ENCODE measurements at regions not wholly inside any gene's neighbourhood (a gene's known extent, or its start where the extent isn't known, plus 50 kb on each side); places are given as distances from the start of the nearest gene placed in this dataset.
A peak's percentile ranks its signal among the peaks of the same experiment; 100 is the strongest.

DNA sequence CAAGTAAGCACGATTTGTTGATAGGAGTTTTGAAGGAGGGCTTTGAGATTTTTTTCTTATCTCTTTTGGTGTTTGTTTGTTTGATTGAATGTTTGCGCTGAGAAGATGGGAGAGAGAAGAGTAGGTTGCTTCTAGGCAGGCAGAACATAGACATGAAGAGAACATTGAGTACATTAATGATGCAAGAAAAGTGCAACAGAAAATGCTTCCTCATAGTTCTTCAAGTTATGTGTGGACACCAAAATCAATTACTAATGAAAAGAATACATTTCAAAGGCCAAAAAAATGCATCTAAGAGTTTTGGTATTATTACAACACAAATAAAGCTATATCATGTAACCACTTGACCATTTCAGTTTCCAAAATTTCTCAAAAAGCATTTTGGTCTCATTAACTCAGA, 191.0 kb upstream of the PPARGC1A start:
- no peak for DNase-seq
- intact Hi-C loops (cut with DNase I), result no loop called here

DNA sequence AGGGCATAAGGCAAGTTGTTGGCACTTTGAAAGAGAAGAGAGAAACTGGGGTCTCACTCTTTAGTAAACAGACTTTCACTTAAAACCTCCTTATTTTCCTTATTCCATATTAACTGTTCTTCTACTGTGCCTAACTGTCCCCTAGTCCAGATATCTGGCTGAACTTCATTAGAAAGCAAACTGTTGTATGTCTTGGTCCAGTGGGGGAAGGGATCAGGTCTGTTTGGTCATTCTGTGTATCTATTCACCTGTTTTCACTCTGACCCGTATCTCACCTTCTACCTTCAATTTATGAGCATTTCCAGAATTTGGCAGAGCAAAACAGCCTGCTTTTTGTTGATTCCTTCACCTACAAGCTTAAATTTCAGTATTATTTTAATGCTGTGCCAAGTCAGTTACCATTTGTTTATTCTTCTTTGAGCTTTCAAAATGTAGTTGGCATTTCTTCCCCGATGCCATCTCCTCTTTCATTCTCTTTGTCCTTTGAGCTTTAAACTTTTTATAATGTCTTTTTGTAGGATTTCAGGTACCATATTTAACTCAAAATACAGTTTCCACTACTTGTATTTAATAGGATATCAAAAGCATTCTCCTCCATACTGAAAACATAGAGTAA, 188.6 kb upstream of the PPARGC1A start:
- no peak for DNase-seq
- intact Hi-C loops (cut with DNase I), result no loop called here

DNA sequence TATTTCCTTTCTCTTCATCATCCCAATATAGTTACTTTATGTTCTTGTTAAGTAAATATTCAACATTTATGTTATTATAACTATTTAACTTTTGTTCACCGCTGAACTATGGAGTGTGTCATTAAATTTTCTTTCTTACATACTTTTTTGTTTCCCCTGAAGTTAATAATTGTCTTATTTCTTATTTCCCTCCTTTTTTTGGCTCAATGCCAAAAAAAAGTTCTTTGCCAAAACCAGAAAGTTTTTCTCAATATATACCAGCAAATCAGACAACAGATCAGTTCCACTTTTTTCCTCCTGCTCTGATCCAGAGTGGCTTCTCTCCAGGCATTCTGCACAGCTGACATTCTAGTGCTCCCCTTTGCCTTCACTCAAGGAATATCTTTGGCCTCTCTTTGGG, 187.0 kb upstream of the PPARGC1A start:
- intact Hi-C loops (cut with DNase I), result no loop called here

DNA sequence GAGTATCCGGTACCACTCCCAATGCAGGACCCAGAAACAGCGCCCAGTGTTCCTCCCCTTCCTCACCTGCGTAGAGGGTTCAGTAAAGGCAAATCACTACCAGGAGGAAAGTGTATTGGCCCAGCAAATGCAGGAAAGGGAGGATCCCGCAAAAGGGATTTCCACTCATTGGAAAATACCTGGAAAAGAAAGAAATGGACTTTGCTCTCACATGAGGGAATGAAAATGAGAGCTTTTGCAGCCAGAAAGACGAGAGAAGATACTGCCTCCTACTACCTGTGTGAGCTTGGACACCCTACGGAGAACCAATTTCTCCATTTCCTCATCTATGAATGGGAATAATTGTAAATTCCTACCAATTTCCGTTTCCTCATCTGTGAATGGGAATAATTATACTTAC, 184.1 kb upstream of the PPARGC1A start:
- DNase-seq, result no peak

More for the DNA sequence above, 187.0 kb upstream of the PPARGC1A start:
- no peak for DNase-seq

DNA sequence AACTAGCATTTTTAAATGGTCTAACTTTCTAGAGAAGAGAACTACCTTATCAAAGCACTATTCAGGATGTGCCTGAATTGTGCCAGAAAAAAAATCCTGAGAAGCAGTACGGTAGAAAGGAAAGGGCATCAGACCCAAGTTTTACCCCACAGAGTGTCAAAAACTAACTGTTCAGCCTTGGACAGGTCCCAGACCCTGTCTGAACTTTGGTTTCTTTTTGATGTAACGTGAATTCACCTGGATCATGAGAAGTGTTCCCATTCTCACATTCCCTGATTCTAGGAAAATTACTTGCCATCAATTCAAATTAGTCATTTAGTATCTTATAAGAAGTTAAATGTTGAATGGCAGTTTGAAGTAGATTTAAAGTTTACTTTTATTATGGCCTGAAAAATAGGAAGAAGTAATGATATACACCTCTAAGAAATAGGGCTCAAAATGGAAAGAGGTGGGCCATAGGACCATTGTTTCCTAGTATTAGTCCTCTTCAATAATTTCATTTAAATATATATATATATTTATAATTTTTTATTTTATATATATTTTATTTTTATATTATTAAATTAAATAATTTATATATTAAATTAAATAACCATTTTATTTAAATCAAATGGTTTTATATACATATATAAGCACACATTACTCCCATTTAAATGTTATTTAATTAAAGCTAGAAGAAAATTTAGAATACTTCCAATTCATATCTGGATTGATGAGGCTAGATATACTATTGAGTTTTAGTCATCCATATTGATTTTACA, 181.9 kb upstream of the PPARGC1A start:
- intact Hi-C loops (cut with DNase I), result no loop called here
- no peak for DNase-seq

More for the DNA sequence above, 184.1 kb upstream of the PPARGC1A start:
- intact Hi-C loops (cut with DNase I), result no loop called here

DNA sequence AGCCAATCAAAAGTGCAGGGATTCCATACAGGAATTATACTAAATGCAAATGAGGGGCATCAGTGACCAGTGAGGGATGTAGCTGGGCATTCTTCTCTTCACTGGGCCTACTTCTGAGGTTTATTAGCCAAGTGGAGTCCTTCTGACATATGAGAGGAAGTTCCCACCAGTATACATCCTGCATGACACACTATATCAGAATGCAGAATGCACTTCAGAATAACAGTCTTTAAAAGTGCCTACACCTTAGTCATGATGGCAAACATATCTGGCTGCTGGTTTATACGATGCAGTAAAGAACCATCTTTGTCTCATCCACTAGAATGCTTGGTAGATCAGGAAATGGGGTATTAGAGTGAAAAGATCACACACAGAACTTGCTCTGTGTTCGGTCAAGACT, 180.3 kb upstream of the PPARGC1A start:
- DNase-seq, result no peak
- intact Hi-C loops (cut with DNase I), result no loop called here

DNA sequence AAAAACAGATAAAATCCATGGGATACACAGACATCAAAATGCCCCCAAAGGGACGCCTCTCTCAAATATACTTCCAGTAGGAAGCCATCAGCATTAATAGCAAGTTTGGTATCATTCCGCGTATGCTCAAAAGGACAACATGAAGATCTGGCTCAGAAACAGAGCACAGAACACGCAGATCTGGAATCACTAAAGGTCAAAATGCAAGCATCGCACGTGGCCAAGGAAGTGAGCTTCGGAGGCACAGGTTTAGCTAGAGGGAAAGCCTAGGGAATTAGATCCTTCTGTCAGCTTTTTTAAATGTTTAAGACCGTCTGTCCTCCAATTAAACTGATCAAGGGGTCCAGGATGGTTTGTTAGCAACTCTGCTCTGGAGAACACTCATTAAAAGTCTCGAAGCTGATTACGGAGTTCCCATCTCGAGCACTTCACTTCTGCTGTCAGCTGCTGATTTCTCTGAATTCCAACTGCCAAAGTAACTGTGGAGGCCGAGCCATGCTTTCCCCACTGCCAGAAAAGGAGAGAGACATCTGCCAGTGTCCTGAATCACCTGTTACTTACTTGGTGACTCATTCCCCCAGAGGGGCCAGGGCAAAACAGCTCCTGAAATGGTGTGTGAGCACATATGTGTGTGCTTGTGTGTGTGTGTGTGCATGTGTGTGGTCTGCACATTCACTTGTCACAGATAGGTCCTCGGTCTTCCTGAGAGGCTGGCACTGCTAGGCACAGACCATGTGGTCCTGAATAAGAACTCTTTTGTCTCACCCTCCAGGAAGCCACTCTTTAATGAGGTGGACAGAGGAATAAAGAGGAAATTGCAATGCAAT, 177.7 kb upstream of the PPARGC1A start:
- intact Hi-C loops (cut with DNase I), result no loop called here
- peak in 3 of 10 donors; percentile 17 to 83 (median 80) for DNase-seq

DNA sequence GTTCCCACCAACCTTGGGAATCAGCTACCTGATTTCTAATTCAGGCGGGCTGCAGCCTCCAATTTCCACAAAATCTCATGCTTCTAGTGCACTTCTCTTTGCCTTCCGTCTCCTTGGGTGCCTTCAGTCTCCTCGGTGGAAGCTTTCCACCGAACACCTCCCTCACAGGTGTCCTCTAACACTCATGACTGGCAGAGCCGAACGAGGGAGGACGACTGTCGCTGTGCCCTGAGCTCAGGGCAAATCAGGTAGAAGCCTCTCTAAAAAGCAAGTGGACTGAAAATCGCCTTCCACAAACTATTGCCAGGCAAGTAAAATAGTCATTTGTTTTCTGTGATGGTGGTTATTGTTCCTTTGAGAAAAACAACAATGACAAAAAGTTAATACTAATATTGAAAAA, 176.1 kb upstream of the PPARGC1A start:
- no peak for DNase-seq
- intact Hi-C loops (cut with DNase I), result no loop called here

DNA sequence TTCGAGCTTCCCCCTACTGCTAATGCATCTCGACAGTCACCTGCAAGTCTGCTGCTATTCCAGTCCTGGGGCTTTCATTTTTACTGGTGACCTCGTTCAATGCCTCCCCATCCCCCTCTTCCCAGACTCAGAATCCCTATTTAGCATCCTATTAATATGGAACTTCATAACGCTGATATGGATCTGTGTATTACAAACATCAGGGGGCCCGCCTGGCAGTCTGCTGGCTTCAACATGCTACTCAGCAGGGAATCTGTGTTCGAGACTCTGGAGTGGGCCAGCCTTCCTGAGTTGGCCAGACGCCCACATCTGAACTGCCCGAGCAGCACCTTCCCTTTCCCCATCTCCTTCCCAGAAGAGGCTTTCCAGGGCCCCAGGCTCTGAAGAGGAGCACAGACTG, 173.9 kb upstream of the PPARGC1A start:
- DNase-seq, result peak in 1 of 10 donors; percentile 65
- intact Hi-C loops (cut with DNase I), result no loop called here

DNA sequence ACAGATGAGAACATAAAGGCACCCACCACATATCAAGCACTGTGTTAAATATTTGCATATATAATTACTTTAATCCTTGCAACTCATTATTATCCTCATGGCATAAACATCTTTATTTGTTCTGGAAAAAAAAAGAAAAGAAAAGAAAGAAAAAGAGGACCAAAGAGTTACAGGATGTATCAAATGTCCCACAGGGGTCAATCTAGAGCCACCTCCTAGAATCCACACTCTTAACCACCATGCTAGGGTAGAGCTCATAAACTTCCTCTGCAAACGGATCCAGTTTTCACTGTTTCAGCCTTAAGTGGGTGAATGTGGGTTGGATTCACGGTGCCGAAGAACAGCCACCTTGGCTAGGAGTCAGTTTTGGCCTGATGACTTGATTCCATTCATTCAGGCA, 171.1 kb upstream of the PPARGC1A start:
- intact Hi-C loops (cut with DNase I), result no loop called here
- no peak for DNase-seq

DNA sequence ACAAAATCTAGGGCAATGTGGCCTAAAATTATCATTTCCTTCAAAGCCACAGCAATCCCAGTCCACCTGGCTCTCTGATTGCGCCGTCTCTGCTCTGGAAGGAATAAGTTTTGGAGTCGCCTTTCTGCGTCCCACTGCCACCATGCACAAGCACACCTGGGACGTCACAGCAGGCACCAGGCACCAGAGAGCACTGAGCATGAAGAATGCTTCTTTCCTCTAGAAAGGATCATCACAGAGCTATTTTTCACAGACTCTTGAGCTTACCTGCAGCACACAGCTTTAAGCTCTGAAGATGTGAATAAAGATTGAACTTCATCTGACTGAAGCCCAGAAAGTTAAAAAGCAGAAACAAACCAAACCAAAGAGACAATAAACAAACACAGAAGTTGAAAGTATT, 170.0 kb upstream of the PPARGC1A start:
- intact Hi-C loops (cut with DNase I), result no loop called here
- no peak for DNase-seq

DNA sequence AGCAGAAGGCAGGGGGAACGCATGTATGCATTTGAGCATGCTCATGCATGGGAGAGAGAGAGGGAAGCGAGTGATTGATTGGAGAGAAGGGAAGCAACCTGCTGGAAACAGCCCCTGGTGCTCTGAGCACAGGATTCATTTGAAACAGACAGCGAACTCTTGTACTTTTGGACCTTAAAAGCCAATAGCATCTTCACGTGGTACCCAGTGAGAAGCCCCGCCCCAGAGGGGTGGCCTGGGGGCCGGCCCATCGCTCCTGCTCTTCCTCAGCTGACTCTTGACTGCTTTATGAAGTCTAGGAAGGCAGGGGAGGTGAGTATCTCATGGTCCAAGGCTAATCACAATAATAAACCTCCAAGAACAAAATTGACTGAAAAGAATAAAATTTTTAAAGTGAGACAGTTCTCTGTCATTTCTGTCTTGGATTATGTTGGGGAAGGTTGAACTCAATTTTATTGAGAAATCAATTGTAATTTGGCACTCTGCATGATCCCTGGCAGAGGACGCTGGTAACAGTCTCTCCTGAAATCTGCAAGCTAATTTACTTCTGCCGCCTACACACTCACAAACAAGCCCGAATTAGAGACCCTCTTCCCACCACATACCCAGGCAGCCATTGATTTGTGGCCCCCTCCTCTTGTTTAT, 168.2 kb upstream of the PPARGC1A start:
- DNase-seq, result peak in 1 of 10 donors; percentile 65
- intact Hi-C loops (cut with DNase I), result no loop called here

DNA sequence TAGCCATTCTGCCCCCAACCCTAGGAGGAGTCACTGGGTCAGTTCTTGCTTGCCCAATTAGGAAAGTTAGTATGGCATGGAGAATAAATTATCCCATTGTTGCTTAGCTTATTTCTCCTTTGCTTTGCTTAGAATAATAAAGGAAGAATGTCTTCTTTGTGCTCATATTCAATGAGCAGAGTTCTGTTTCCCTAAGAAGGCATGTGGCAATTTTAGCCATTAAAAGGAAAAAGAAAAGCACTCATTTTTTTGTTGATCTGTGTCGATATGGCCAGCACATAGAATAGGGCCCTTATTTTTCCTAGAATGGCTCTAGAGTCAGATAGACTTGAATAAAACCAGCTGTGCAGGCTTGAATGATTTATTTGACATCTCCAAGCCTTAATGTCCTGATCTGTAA, 166.4 kb upstream of the PPARGC1A start:
- intact Hi-C loops (cut with DNase I), result no loop called here
- DNase-seq, result no peak

DNA sequence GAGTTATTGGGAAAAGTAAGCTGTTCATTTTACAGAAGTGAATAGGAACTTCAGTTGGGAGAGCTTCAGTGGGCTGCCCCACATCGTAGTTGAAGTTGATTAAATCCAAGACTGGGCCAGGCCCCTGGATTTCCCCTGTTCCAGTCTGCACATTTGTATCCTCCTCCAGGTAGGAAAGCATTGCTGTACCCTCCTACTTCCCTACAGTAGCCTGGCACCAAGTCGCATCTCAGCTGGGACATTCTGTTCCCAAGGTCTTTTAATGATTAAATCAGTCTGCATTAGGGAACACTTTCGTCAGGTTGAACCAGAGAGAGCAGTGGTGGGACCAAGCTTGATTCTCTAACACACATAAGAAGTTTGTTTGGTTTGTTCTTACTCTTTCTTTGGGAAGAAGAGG, 165.8 kb upstream of the PPARGC1A start:
- DNase-seq, result no peak
- intact Hi-C loops (cut with DNase I), result no loop called here

DNA sequence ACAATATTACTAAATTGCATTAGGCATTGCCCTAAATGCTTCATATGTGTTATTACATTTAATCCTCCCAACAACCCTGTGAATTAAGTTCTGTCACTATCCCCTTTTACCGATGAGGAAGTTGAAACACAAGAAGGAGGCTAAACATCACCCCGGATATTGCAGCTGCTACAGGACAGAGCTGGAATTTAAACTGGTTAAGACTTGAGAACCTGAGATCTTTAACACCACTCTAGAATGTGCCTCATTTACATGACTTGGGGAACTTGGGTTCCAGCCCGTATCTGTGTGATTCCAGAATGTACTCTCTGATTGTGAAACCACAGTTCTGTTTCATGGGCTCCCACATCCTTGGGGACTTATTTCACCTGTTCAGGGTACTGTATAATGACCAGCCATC, 165.1 kb upstream of the PPARGC1A start:
- intact Hi-C loops (cut with DNase I), result no loop called here
- DNase-seq, result no peak

DNA sequence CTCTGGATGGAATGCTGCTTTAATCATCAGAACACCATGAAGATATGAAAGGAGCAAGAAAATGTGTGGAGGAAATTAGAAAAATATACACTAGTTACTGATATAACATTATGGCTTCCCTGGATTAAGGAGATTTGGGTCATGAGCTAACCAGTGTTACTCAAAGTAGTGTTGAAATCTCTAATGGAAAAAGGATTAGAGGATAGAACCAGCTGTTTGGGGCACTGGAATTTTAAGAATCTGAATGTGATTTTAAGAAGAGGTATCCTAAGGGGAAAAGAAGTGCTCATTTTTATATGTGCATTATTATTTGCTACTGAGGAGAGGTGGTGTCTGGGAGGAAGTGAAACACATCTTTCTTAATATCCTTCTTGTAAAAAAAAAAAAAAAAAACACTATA, 164.1 kb upstream of the PPARGC1A start:
- intact Hi-C loops (cut with DNase I), result no loop called here
- no peak for DNase-seq

DNA sequence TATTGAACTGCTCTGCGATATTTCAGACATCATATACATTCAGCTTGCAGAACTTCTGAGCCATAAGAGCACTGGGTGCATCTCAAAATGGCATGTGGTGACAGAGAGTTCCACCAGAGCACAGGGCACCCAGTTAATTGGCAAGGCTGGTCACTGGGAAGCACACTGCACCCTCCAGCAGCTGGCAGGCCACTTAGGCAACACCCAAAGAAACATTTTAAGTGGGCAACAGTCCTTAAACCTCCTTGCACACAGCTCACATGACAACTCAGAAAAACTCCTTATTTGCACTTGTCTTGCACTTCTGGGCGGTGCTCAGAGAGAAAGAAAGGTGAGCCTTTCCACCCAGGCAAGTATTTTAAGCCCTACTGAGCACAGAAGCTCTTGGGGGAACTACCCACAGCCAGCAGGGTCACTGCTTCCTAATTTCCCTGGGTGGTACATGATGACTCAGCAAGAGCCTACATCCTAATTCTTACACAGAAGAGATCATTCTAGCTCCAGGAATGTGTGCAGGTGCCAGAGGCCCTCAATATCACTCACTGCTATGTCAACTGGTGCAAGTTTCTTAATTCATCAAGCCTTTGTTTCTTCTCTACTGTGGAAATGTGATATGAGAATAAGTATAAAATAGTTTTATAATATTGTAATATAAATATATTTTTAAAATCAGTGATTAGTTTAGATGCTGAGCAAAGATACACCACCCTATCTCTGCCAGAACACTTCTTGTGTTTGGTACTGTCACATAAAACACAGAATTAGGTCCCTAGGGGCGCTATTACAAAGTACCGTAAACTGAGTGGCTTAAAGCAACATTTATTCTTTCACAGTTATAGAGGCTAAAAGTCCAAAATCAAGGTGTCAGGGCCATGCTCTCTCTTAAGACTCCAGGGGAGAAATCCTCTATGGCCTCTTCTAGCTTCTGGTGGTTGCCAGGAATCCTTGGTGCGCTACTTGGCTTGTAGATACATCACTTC, 155.1 kb upstream of the PPARGC1A start:
- intact Hi-C loops (cut with DNase I), result no loop called here
- no peak for DNase-seq

DNA sequence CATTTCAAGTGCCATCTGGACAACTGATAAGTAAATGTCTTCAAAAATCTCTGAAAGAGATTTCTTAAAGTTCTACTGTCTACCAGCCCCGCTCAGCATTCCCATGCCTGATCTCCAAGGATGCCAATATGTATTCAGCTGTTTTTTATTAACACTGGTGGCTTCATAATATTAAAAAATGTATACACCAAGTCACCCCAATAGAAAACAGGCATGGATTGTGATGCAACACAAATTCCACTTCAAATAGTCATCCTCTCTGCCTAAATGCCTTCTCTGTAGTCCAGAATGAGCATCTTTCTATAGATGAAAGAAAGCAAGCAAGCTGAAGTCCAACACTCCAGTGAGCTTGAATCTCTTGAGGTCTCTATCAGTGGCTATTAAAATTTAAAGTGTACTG, 152.2 kb upstream of the PPARGC1A start:
- no peak for DNase-seq

DNA sequence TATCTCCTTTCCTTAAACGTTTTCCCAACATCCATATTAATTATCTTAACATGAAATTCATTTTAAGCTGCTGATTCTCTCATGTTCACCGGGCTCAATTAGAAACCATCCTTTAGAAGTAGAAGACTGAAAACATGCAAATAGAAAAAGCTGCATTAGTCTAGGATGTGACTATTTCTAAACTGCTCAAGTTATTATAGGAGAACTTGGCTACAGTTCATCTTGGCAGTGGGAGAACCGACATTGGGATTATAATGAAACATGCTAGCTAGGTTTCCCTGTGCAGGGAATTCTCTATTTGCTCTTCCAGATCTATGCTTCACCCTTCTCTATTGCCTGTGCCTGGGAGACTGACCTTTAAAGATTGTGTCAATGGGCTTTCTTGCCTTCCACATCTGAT, 151.0 kb upstream of the PPARGC1A start:
- DNase-seq, result no peak
- intact Hi-C loops (cut with DNase I), result no loop called here

More for the DNA sequence above, 152.2 kb upstream of the PPARGC1A start:
- intact Hi-C loops (cut with DNase I), result no loop called here

DNA sequence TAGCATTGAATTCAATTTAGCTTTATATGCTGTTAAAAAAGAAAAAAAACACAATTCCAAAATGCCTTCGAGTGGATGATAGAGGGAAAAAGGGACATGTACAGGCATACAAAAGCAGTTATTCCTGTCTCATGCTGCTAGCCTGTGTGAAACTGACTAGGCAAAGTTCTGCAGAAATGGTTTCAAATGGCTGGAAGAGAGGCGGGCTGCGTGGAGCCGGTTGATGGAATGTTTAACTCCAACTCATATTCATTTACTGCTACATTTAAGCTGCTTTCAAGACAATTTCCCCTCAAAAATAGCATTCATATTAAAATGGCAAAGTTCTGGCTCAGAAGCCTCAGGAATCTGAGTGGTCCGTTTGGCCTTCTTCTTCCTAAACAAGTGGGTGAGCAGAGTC, 143.8 kb upstream of the PPARGC1A start:
- DNase-seq, result no peak
- intact Hi-C loops (cut with DNase I), result no loop called here

All from posterior cingulate gyrus (tissue), 11 donors.